ENCODE measurements at regions not wholly inside any gene's neighbourhood (a gene's known extent, or its start where the extent isn't known, plus 50 kb on each side); places are given as distances from the start of the nearest gene placed in this dataset.

DNA sequence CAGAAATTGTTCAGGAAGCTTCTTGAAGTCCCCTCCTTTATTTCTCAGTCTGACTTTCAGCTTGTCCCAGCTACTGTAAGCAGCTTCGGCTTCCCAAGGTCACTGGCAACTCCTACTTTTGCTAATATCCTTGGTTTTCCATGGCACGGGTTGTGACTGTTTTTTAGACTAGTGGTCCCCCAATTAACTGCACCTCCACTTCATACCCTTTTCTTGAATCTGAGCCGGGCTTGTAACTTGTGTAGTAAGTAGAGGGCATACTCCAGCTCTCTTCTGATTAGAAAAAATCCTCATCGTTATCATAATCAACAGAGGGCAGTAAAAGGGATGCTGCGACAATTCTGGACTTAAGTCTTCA, 162.3 kb upstream of the TNFAIP3 start:
- no peak for ATAC-seq
- TF ChIP-seq GLIS3 (CRISPR knock-in tag; IDR thresholded peaks at IDR 0.05) (no peak), SNAI2 (CRISPR knock-in tag; IDR thresholded peaks at IDR 0.05) (no peak), RARB (CRISPR knock-in tag; IDR thresholded peaks at IDR 0.05) (no peak), PPARA (CRISPR knock-in tag; IDR thresholded peaks at IDR 0.05; ENCODE audit: borderline replicate concordance) (no peak), ZNF565 (CRISPR knock-in tag; conservative IDR thresholded peaks at IDR 0.05; ENCODE audit: low read depth) (no peak), ZFP3 (CRISPR knock-in tag; IDR thresholded peaks at IDR 0.05) (no peak), ESRRG (CRISPR knock-in tag; IDR thresholded peaks at IDR 0.05) (no peak), CSDC2 (CRISPR knock-in tag; IDR thresholded peaks at IDR 0.05) (no peak), ISL1 (CRISPR knock-in tag; IDR thresholded peaks at IDR 0.05) (no peak), BACH2 (CRISPR knock-in tag; IDR thresholded peaks at IDR 0.05; ENCODE audit: borderline replicate concordance) (no peak), TOX (CRISPR knock-in tag; IDR thresholded peaks at IDR 0.05; ENCODE audit: borderline replicate concordance) (no peak), ZNF70 (CRISPR knock-in tag; IDR thresholded peaks at IDR 0.05) (no peak), ZNF8 (CRISPR knock-in tag; IDR thresholded peaks at IDR 0.05) (no peak)
- TF ChIP-seq, protein P1, sequence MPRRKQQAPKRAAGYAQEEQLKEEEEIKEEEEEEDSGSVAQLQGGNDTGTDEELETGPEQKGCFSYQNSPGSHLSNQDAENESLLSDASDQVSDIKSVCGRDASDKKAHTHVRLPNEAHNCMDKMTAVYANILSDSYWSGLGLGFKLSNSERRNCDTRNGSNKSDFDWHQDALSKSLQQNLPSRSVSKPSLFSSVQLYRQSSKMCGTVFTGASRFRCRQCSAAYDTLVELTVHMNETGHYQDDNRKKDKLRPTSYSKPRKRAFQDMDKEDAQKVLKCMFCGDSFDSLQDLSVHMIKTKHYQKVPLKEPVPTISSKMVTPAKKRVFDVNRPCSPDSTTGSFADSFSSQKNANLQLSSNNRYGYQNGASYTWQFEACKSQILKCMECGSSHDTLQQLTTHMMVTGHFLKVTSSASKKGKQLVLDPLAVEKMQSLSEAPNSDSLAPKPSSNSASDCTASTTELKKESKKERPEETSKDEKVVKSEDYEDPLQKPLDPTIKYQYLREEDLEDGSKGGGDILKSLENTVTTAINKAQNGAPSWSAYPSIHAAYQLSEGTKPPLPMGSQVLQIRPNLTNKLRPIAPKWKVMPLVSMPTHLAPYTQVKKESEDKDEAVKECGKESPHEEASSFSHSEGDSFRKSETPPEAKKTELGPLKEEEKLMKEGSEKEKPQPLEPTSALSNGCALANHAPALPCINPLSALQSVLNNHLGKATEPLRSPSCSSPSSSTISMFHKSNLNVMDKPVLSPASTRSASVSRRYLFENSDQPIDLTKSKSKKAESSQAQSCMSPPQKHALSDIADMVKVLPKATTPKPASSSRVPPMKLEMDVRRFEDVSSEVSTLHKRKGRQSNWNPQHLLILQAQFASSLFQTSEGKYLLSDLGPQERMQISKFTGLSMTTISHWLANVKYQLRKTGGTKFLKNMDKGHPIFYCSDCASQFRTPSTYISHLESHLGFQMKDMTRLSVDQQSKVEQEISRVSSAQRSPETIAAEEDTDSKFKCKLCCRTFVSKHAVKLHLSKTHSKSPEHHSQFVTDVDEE (CRISPR knock-in tag; IDR thresholded peaks at IDR 0.05), result no peak
- TF ChIP-seq, protein P2, sequence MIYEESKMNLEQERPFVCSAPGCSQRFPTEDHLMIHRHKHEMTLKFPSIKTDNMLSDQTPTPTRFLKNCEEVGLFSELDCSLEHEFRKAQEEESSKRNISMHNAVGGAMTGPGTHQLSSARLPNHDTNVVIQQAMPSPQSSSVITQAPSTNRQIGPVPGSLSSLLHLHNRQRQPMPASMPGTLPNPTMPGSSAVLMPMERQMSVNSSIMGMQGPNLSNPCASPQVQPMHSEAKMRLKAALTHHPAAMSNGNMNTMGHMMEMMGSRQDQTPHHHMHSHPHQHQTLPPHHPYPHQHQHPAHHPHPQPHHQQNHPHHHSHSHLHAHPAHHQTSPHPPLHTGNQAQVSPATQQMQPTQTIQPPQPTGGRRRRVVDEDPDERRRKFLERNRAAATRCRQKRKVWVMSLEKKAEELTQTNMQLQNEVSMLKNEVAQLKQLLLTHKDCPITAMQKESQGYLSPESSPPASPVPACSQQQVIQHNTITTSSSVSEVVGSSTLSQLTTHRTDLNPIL (CRISPR knock-in tag; IDR thresholded peaks at IDR 0.05; ENCODE audit: low read depth), result no peak
- TF ChIP-seq, protein P3, sequence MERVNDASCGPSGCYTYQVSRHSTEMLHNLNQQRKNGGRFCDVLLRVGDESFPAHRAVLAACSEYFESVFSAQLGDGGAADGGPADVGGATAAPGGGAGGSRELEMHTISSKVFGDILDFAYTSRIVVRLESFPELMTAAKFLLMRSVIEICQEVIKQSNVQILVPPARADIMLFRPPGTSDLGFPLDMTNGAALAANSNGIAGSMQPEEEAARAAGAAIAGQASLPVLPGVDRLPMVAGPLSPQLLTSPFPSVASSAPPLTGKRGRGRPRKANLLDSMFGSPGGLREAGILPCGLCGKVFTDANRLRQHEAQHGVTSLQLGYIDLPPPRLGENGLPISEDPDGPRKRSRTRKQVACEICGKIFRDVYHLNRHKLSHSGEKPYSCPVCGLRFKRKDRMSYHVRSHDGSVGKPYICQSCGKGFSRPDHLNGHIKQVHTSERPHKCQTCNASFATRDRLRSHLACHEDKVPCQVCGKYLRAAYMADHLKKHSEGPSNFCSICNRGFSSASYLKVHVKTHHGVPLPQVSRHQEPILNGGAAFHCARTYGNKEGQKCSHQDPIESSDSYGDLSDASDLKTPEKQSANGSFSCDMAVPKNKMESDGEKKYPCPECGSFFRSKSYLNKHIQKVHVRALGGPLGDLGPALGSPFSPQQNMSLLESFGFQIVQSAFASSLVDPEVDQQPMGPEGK (CRISPR knock-in tag; IDR thresholded peaks at IDR 0.05; ENCODE audit: borderline replicate concordance), result no peak
- TF ChIP-seq, protein P4, sequence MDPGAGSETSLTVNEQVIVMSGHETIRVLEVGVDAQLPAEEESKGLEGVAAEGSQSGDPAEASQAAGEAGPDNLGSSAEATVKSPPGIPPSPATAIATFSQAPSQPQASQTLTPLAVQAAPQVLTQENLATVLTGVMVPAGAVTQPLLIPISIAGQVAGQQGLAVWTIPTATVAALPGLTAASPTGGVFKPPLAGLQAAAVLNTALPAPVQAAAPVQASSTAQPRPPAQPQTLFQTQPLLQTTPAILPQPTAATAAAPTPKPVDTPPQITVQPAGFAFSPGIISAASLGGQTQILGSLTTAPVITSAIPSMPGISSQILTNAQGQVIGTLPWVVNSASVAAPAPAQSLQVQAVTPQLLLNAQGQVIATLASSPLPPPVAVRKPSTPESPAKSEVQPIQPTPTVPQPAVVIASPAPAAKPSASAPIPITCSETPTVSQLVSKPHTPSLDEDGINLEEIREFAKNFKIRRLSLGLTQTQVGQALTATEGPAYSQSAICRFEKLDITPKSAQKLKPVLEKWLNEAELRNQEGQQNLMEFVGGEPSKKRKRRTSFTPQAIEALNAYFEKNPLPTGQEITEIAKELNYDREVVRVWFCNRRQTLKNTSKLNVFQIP (CRISPR knock-in tag; IDR thresholded peaks at IDR 0.05; ENCODE audit: borderline replicate concordance, low read depth), result no peak

DNA sequence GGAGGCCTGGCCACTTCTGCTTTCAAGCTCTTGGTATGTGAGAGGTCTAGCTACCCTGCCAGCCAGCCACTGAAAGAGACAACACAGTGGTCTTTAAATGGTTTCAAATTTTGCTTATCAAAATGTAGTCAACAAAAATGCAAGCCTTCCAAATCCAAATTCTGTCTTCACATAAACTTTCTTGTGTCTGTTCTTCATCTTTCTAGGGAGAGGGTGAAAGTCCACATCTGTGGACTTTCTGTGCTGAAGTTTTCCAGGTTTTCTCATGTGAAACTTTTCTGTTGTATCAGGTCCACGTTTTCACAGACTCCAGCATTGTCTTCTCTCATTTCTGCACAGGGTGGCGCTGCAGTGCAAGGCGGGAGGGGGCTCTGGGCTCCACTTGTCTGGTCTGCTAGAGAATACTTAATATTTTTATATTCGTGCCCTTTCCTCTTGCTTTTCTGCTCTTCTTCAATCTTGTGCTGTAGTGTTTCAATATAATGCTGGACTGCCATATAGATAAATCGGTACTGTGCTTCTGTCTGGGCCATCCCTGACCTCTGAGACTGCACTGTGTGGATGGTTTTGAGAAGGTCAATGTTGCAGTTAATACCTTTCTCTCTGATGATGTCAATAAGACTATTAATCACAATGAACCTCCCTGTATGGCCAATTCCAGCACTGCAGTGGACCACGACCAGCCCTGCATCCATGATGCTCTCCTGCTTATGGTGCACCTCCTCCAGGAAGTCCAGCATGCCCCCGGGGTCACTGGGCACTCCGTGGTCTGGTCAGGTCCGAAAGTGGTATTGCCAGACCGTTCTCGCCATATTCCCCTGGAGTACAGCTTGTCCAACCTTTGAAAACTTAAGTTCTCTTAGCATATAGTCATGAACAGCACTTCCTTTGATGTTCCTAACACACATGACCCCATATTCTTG, 161.6 kb upstream of the TNFAIP3 start:
- TF ChIP-seq CSDC2 (CRISPR knock-in tag; IDR thresholded peaks at IDR 0.05), result no peak
- TF ChIP-seq SNAI2 (CRISPR knock-in tag; IDR thresholded peaks at IDR 0.05), result no peak
- TF ChIP-seq, protein P2 (CRISPR knock-in tag; IDR thresholded peaks at IDR 0.05; ENCODE audit: low read depth), result no peak
- TF ChIP-seq TCF4 (CRISPR knock-in tag; IDR thresholded peaks at IDR 0.05; ENCODE audit: borderline replicate concordance), result no peak
- no peak for TF ChIP-seq ISL1 (CRISPR knock-in tag; IDR thresholded peaks at IDR 0.05)
- no peak for TF ChIP-seq PPARA (CRISPR knock-in tag; IDR thresholded peaks at IDR 0.05; ENCODE audit: borderline replicate concordance)
- no peak for TF ChIP-seq GLIS3 (CRISPR knock-in tag; IDR thresholded peaks at IDR 0.05)
- no peak for TF ChIP-seq OSR1 (CRISPR knock-in tag; IDR thresholded peaks at IDR 0.05)
- TF ChIP-seq BACH2 (CRISPR knock-in tag; IDR thresholded peaks at IDR 0.05; ENCODE audit: borderline replicate concordance), result no peak
- TF ChIP-seq, protein P5, sequence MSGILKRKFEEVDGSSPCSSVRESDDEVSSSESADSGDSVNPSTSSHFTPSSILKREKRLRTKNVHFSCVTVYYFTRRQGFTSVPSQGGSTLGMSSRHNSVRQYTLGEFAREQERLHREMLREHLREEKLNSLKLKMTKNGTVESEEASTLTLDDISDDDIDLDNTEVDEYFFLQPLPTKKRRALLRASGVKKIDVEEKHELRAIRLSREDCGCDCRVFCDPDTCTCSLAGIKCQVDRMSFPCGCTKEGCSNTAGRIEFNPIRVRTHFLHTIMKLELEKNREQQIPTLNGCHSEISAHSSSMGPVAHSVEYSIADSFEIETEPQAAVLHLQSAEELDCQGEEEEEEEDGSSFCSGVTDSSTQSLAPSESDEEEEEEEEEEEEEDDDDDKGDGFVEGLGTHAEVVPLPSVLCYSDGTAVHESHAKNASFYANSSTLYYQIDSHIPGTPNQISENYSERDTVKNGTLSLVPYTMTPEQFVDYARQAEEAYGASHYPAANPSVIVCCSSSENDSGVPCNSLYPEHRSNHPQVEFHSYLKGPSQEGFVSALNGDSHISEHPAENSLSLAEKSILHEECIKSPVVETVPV (CRISPR knock-in tag; IDR thresholded peaks at IDR 0.05), result no peak
- TF ChIP-seq ZNF70 (CRISPR knock-in tag; IDR thresholded peaks at IDR 0.05), result no peak
- ATAC-seq, result peak; percentile 83
